HCT116 (cell line): ENCODE measurements at regions not wholly inside any gene's neighbourhood (a gene's known extent, or its start where the extent isn't known, plus 50 kb on each side); places are given as distances from the start of the nearest gene placed in this dataset.

ENCODE experiments used
- ATAC-seq: fragments of 200-7000 bp; cut with Tn5 transposase; 2 replicates; pipeline ENCODE4 v1.9.1; 2020; ENCODE audit warnings: mild to moderate bottlenecking, moderate library complexity
- BruUV-seq: library from RNA; stranded (reverse); fragments of 400-500 nt; replicated peaks from 2 replicates; lab custom pipeline; 2021; lab: Mats Ljungman, UMichigan
- CTCF ChIA-PET: fragments of 300-600 bp; sonication (Branson Sonifier 250); formaldehyde crosslinking; loops from one replicate; lab custom pipeline; 2021; ENCODE audit warnings: antibody characterized with exemption; lab: Charles Lee
- POLR2A ChIA-PET: fragments of 300-600, 350-600 bp; sonication (Branson Sonifier 250); formaldehyde crosslinking; loops from one replicate; lab custom pipeline; 2021; ENCODE audit warnings: antibody characterized with exemption; lab: Charles Lee
- RAD21 ChIA-PET, 2 experiments: fragments of 300-600 bp; sonication (Branson Sonifier 250); formaldehyde crosslinking; loops; one replicate each; lab custom pipeline; 2023; ENCODE audit warnings: low total read pairs in 2 of 2; ENCODE audit not compliant: uncharacterized antibody in 2 of 2, unreplicated experiment in 2 of 2, low non-redundant PET in 1 of 2; lab: Charles Lee
- DNase-seq: peaks from one replicate; pipeline ENCODE4 v3.0.0-alpha.2; 2010; ENCODE audit warnings: low read depth, low spot score
- H2AFZ ChIP-seq: fragments of 200-600 bp; shearing (Covaris generic), sonication (generic); 2 replicates; pipeline ENCODE4 v1.6.1; 2017; ENCODE audit warnings: low read depth, mixed run types, mixed read lengths, antibody characterized with exemption, low read length; ENCODE audit not compliant: poor library complexity, severe bottlenecking
- H3K27ac ChIP-seq: 2 replicates; pipeline ENCODE4 v1.5.1; 2012; ENCODE audit warnings: low read depth, low read length
- H3K27me3 ChIP-seq: fragments of 200-600 bp; sonication (generic); 2 replicates; pipeline ENCODE4 v1.6.1; 2016; ENCODE audit warnings: mixed run types, low read length, mixed read lengths; ENCODE audit not compliant: insufficient read depth
- H3K36me3 ChIP-seq, 2 experiments: fragments of 200-500 bp in 1 of 2; fragments of 200-600 bp in 1 of 2; sonication (Bioruptor generic) in 1 of 2; sonication (generic) in 1 of 2; 2 replicates each; pipeline versions ENCODE4 v1.5.1 to v1.6.1; 2014 to 2016; ENCODE audit warnings: low read length in 2 of 2, inconsistent platforms in 1 of 2, mixed read lengths in 1 of 2, mixed run types in 1 of 2; ENCODE audit not compliant: insufficient read depth in 2 of 2, control insufficient read depth in 1 of 2
- H3K4me1 ChIP-seq, 2 experiments: fragments of 200-600 bp in 1 of 2; sonication (generic) in 1 of 2; 2 replicates each; pipeline versions ENCODE4 v1.5.1 to v1.6.1; 2012 to 2017; ENCODE audit warnings: low read length in 2 of 2, inconsistent platforms in 1 of 2, mild to moderate bottlenecking in 1 of 2, mixed read lengths in 1 of 2, mixed run types in 1 of 2, moderate library complexity in 1 of 2; ENCODE audit not compliant: insufficient read depth in 2 of 2, control insufficient read depth in 1 of 2
- H3K4me2 ChIP-seq: fragments of 200-600 bp; sonication (generic); 2 replicates; pipeline ENCODE4 v1.6.1; 2017; ENCODE audit warnings: mixed run types, low read length, mixed read lengths
- H3K4me3 ChIP-seq, 2 experiments: fragments of 200-600 bp in 1 of 2; sonication (generic) in 1 of 2; replicated peaks in 1 of 2; 2 replicates each; pipeline ENCODE4 v1.5.1; 2011 to 2016; ENCODE audit warnings: low read length in 2 of 2, control low read depth in 1 of 2, low read depth in 1 of 2, mild to moderate bottlenecking in 1 of 2, mixed read lengths in 1 of 2, mixed run types in 1 of 2
- H3K79me2 ChIP-seq: fragments of 200-600 bp; sonication (generic); 2 replicates; pipeline ENCODE4 v1.6.1; 2017; ENCODE audit warnings: mild to moderate bottlenecking, mixed run types, low read length, moderate library complexity, mixed read lengths; ENCODE audit not compliant: insufficient read depth
- H3K9ac ChIP-seq: fragments of 200-600 bp; sonication (generic); 2 replicates; pipeline ENCODE4 v1.6.1; 2016; ENCODE audit warnings: low read length, mixed read lengths
- H3K9me2 ChIP-seq: fragments of 200-600 bp; sonication (generic), shearing (Covaris generic); 2 replicates; pipeline ENCODE4 v1.6.1; 2017; ENCODE audit warnings: mixed run types, mild to moderate bottlenecking, moderate library complexity; ENCODE audit not compliant: insufficient read depth
- H3K9me3 ChIP-seq, 2 experiments: fragments of 200-500 bp in 1 of 2; fragments of 200-600 bp in 1 of 2; sonication (Bioruptor generic) in 1 of 2; sonication (generic) in 1 of 2; 2 replicates each; pipeline ENCODE4 v1.6.1; 2014 to 2017; ENCODE audit warnings: low read length in 2 of 2, mixed read lengths in 2 of 2, inconsistent platforms in 1 of 2, low read depth in 1 of 2, mild to moderate bottlenecking in 1 of 2, mixed run types in 1 of 2, moderate library complexity in 1 of 2; ENCODE audit not compliant: control insufficient read depth in 1 of 2, insufficient read depth in 1 of 2
- H4K20me1 ChIP-seq: fragments of 200-600 bp; sonication (generic), shearing (Covaris generic); 2 replicates; pipeline ENCODE4 v1.6.1; 2017; ENCODE audit warnings: mixed run types, mild to moderate bottlenecking, moderate library complexity; ENCODE audit not compliant: insufficient read depth
- CBX3 ChIP-seq: IDR thresholded peaks from 2 replicates; pipeline ENCODE4 v1.6.1; 2012; ENCODE audit warnings: low read depth
- CEBPB ChIP-seq: IDR thresholded peaks from 2 replicates; pipeline ENCODE4 v1.6.1; 2012; ENCODE audit warnings: low read depth
- EZH2phosphoT487 ChIP-seq: fragments of 200-600 bp; IDR thresholded peaks from 2 replicates; pipeline ENCODE4 v1.6.1; 2018; ENCODE audit warnings: antibody characterized with exemption, borderline replicate concordance
- JUND ChIP-seq: IDR thresholded peaks from 2 replicates; pipeline ENCODE4 v1.6.1; 2012
- REST ChIP-seq: IDR thresholded peaks from 2 replicates; pipeline ENCODE4 v1.6.1; 2012; ENCODE audit warnings: low read depth
- SP1 ChIP-seq: IDR thresholded peaks from 2 replicates; pipeline ENCODE4 v1.6.1; 2012; ENCODE audit warnings: low read depth
- SRF ChIP-seq: IDR thresholded peaks from 2 replicates; pipeline ENCODE4 v1.6.1; 2012; ENCODE audit warnings: low read depth
- TCF7L2 ChIP-seq: IDR thresholded peaks from 2 replicates; pipeline ENCODE4 v1.7.0; 2011; ENCODE audit warnings: borderline replicate concordance, inconsistent platforms; ENCODE audit not compliant: insufficient read depth, insufficient read length; ENCODE audit errors: extremely low read depth
- YY1 ChIP-seq: IDR thresholded peaks from 2 replicates; pipeline ENCODE4 v1.6.1; 2011; ENCODE audit warnings: low read length, low read depth, moderate library complexity, mild to moderate bottlenecking; ENCODE audit not compliant: insufficient replicate concordance; ENCODE audit errors: extremely low read depth
- intact Hi-C: fragments of 100-400 bp; cut with micrococcal nuclease; formaldehyde crosslinking; loops from 2 replicates; pipeline ENCODE4 v1.10.0; 2022
- TF ChIP-seq, protein P1 (sequence below): IDR thresholded peaks from 2 replicates; pipeline ENCODE4 v1.6.1; 2012

- no peak overlapping the region for H2AFZ ChIP-seq
- ChIA-PET POLR2A (no interaction called here), RAD21 (no interaction called here), CTCF (no interaction called here)
- H3K4me3 ChIP-seq: no peak overlapping the region
- no peak overlapping the region for H3K9ac ChIP-seq
- H3K27me3 ChIP-seq: no peaks in the 10 kb centered on the region
- H3K9me3 ChIP-seq: peaks cover 16 to 17% of the 10 kb centered on the region in 2 experiments; a peak in 2 of 4 replicates
- no peaks in the 10 kb centered on the region for H4K20me1 ChIP-seq
- H3K79me2 ChIP-seq: no peaks in the 10 kb centered on the region
- no peak for ATAC-seq
- BruUV-seq: no TSS peak
- H3K4me1 ChIP-seq: no peaks in the 10 kb centered on the region
- no peak for DNase-seq
- no peaks in the 10 kb centered on the region for H3K9me2 ChIP-seq
- intact Hi-C loops: no loop called here
- H3K27ac ChIP-seq: no peak overlapping the region
- H3K4me2 ChIP-seq: no peak overlapping the region
- H3K36me3 ChIP-seq: no peaks in the 10 kb centered on the region
- TF ChIP-seq JUND: no peak
- no peak for TF ChIP-seq TCF7L2
- no peak for TF ChIP-seq SP1
- no peak for TF ChIP-seq YY1
- no peak for TF ChIP-seq SRF
- no peak for TF ChIP-seq CEBPB
- TF ChIP-seq, all 23 proteins: peak for 0
These were observed 1462.1 kb downstream of the DPP10 start for GRCh38 chr2:115904516-115904915.

DNA sequence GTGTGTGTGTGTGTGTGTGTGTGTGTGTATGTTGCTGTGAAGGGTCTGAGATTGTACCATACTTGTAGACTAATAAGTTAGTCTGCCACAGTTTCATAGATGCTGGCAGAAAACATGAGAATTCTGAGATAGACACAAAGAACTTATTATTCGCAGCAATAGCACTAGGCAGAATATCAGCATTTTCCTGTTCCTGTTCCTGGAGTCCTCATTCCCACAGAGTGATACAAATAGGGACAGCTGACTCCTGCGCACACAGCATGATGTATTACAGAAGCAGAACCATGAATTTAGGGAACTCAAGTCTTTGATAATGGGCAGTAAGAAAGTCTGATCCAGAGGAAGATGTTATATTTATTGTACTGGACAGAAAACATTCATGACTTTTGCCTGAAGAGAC is 1466.3 kb downstream of the DPP10 start:
- POLR2A ChIA-PET: no interaction called here
- intact Hi-C loops: no loop called here
- no peak overlapping the region for H3K4me3 ChIP-seq

More for the DNA sequence above, 1466.3 kb downstream of the DPP10 start:
- TF ChIP-seq REST: no peak
- no peak for TF ChIP-seq CBX3
- TF ChIP-seq, protein P1, sequence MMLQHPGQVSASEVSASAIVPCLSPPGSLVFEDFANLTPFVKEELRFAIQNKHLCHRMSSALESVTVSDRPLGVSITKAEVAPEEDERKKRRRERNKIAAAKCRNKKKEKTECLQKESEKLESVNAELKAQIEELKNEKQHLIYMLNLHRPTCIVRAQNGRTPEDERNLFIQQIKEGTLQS: no peak
- TF ChIP-seq EZH2phosphoT487: no peak
- no peak for TF ChIP-seq TCF7L2
- TF ChIP-seq SP1: no peak
- Histone ChIP-seq H3K27me3 (no peaks in the 10 kb centered on the region), H3K36me3 (no peaks in the 10 kb centered on the region), H3K4me2 (no peak overlapping the region), H3K9ac (no peak overlapping the region), H3K9me2 (no peaks in the 10 kb centered on the region), H3K4me1 (no peaks in the 10 kb centered on the region), H3K27ac (no peak overlapping the region), H3K9me3 (peaks cover 3 to 19% of the 10 kb centered on the region in 2 experiments; a peak in 2 of 4 replicates), H2AFZ (no peak overlapping the region), H3K79me2 (no peaks in the 10 kb centered on the region), H4K20me1 (no peaks in the 10 kb centered on the region)
- DNase-seq (no peak), ATAC-seq (no peak)
- RAD21 ChIA-PET: no interaction called here
- CTCF ChIA-PET: no interaction called here
- no TSS peak for BruUV-seq
